ENCODE measurements at regions not wholly inside any gene's neighbourhood (a gene's known extent, or its start where the extent isn't known, plus 50 kb on each side); places are given as distances from the start of the nearest gene placed in this dataset.

DNA sequence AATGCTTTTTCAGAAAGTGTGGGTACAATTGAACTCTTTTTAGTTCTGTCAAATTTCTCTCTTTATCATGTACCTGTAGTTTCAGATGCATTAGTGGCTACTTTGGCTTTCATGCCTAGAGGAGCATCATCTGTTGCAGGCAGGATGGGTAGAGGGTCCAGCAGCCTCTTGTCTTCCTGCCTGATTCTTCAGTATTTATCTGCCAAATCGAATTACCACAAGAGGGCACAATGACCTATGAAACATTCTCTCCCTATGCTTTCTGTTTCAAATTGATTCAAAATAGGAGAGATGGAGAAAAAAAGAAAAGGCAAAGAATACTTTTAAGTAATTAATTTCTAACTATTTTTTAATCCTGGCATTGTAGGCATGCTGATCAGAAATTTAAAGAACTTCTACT lies 477.2 kb downstream of the TRIB2 start:
- Histone ChIP-seq H3K4me2 (ENCODE audit: control insufficient read depth, insufficient read depth) (0 out of 2 replicates have a peak overlapping the region, but pooled peaks have one; percentile 14), H2AFZ (ENCODE audit: control insufficient read depth, low read depth, low read length) (peak overlapping the region; percentile 41), H3K4me1 (ENCODE audit: control insufficient read depth, insufficient read depth, low read length) (no peaks in the 10 kb centered on the region), H3K9me3 (replicated peaks; ENCODE audit: control insufficient read depth, insufficient read depth, low read length) (no peaks in the 10 kb centered on the region), H3K27me3 (replicated peaks in 1 of 2; ENCODE audit: control insufficient read depth in 2 of 2, insufficient read depth in 2 of 2, low read length in 1 of 2) (no peaks in the 10 kb centered on the region), H3K27ac (ENCODE audit: control insufficient read depth, insufficient read depth) (no peak overlapping the region), H3K4me3 (no peak overlapping the region), H3K36me3 (ENCODE audit: control insufficient read depth in 2 of 2, insufficient read depth in 2 of 2, low read length in 1 of 2) (no peaks in the 10 kb centered on the region), H3K79me2 (ENCODE audit: control insufficient read depth, insufficient read depth, low read length) (no peaks in the 10 kb centered on the region), H4K20me1 (ENCODE audit: control insufficient read depth, insufficient read depth) (no peaks in the 10 kb centered on the region), H3K9ac (ENCODE audit: control insufficient read depth, insufficient read depth, low read length) (no peak overlapping the region)
- POLR2A ChIA-PET, result no interaction called here
- peak; percentile 56 for FAIRE-seq
- CTCF ChIA-PET, result interaction anchor here (0.5 to 1.6 kb wide), 8 partner anchors 10 to 1241 kb away, joined by 3 to 5 read pairs (median 3); no protein-coding TSS in a partner anchor
- 0% methylated on average over 1 of the region's 1 CpG for WGBS (ENCODE audit: insufficient coverage, insufficient replicate concordance, low lambda C conversion rate, missing lambda C conversion rate)
- intact Hi-C loops (cut with micrococcal nuclease; ENCODE audit: unreplicated experiment) (loop anchor here (5.0 to 10.0 kb wide), 5 partner anchors 137 to 1711 kb away; no protein-coding TSS in a partner anchor), in situ Hi-C loops (cut with MboI) (no loop called here)
- RAD21 ChIA-PET (ENCODE audit: unreplicated experiment), result interaction anchor here (1.0 to 1.4 kb wide), 5 partner anchors 10 to 1638 kb away, joined by 3 to 10 read pairs (median 4); no protein-coding TSS in a partner anchor
- DNase-seq (ENCODE audit: low read depth, low spot score), result peak; percentile 31
- SMC1A ChIA-PET (ENCODE audit: uncharacterized antibody, unreplicated experiment), result interaction anchor here (1.0 to 2.3 kb wide), 4 partner anchors 10 to 692 kb away, joined by 3 to 10 read pairs (median 4); no protein-coding TSS in a partner anchor
- BruUV-seq (replicated peaks), result no TSS peak
- ATAC-seq, result peak; percentile 92
- TF ChIP-seq, protein P1, sequence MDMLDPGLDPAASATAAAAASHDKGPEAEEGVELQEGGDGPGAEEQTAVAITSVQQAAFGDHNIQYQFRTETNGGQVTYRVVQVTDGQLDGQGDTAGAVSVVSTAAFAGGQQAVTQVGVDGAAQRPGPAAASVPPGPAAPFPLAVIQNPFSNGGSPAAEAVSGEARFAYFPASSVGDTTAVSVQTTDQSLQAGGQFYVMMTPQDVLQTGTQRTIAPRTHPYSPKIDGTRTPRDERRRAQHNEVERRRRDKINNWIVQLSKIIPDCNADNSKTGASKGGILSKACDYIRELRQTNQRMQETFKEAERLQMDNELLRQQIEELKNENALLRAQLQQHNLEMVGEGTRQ (IDR thresholded peaks at IDR 0.05; ENCODE audit: borderline replicate concordance, low read depth, low read length), result no peak
- TF ChIP-seq, protein P2, sequence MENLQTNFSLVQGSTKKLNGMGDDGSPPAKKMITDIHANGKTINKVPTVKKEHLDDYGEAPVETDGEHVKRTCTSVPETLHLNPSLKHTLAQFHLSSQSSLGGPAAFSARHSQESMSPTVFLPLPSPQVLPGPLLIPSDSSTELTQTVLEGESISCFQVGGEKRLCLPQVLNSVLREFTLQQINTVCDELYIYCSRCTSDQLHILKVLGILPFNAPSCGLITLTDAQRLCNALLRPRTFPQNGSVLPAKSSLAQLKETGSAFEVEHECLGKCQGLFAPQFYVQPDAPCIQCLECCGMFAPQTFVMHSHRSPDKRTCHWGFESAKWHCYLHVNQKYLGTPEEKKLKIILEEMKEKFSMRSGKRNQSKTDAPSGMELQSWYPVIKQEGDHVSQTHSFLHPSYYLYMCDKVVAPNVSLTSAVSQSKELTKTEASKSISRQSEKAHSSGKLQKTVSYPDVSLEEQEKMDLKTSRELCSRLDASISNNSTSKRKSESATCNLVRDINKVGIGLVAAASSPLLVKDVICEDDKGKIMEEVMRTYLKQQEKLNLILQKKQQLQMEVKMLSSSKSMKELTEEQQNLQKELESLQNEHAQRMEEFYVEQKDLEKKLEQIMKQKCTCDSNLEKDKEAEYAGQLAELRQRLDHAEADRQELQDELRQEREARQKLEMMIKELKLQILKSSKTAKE (IDR thresholded peaks at IDR 0.05; ENCODE audit: low read depth, poor library complexity, severe bottlenecking), result peak; percentile 15
- TF ChIP-seq, protein P3, sequence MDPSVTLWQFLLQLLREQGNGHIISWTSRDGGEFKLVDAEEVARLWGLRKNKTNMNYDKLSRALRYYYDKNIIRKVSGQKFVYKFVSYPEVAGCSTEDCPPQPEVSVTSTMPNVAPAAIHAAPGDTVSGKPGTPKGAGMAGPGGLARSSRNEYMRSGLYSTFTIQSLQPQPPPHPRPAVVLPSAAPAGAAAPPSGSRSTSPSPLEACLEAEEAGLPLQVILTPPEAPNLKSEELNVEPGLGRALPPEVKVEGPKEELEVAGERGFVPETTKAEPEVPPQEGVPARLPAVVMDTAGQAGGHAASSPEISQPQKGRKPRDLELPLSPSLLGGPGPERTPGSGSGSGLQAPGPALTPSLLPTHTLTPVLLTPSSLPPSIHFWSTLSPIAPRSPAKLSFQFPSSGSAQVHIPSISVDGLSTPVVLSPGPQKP (IDR thresholded peaks at IDR 0.05; ENCODE audit: low read depth, low read length), result no peak
- TF ChIP-seq SMARCA5 (IDR thresholded peaks at IDR 0.05), result peak; percentile 58; the same call in 1 of the 2 replicates
- TF ChIP-seq SMC3 (IDR thresholded peaks at IDR 0.05; ENCODE audit: borderline replicate concordance, low read length), result peak; percentile 82
- TF ChIP-seq STAT3 (IDR thresholded peaks at IDR 0.05; ENCODE audit: low read depth, low read length), result no peak
- TF ChIP-seq RUNX3 (IDR thresholded peaks at IDR 0.05; ENCODE audit: low read length), result peak; percentile 12; the same call in 1 of the 2 replicates
- TF ChIP-seq JUND (IDR thresholded peaks at IDR 0.05; ENCODE audit: low read depth, low read length), result 0 out of 2 replicates have a peak, but pooled peaks have one; percentile 39
- TF ChIP-seq CREB1 (IDR thresholded peaks at IDR 0.05; ENCODE audit: low read depth), result 0 out of 2 replicates have a peak, but pooled peaks have one; percentile 36
- TF ChIP-seq TBL1XR1 (IDR thresholded peaks at IDR 0.05; ENCODE audit: low read depth, low read length), result no peak
- peak; percentile 83 for TF ChIP-seq RAD21 (IDR thresholded peaks at IDR 0.05; ENCODE audit: insufficient read depth, low read depth, low read length)
- TF ChIP-seq, protein P4, sequence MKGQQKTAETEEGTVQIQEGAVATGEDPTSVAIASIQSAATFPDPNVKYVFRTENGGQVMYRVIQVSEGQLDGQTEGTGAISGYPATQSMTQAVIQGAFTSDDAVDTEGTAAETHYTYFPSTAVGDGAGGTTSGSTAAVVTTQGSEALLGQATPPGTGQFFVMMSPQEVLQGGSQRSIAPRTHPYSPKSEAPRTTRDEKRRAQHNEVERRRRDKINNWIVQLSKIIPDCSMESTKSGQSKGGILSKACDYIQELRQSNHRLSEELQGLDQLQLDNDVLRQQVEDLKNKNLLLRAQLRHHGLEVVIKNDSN (IDR thresholded peaks at IDR 0.05; ENCODE audit: borderline replicate concordance, extremely low read length, insufficient read depth, low read depth, low read length), result no peak
- no peak for TF ChIP-seq MEF2B (IDR thresholded peaks at IDR 0.05; ENCODE audit: partially characterized antibody, poor library complexity, severe bottlenecking)
- no peak for TF ChIP-seq NFYB (IDR thresholded peaks at IDR 0.05; ENCODE audit: insufficient read depth, low read depth, low read length)
- TF ChIP-seq MYC (IDR thresholded peaks at IDR 0.05; ENCODE audit: insufficient read depth, insufficient read length, insufficient replicate concordance, low read length, severe bottlenecking), result no peak
- TF ChIP-seq, protein P5, sequence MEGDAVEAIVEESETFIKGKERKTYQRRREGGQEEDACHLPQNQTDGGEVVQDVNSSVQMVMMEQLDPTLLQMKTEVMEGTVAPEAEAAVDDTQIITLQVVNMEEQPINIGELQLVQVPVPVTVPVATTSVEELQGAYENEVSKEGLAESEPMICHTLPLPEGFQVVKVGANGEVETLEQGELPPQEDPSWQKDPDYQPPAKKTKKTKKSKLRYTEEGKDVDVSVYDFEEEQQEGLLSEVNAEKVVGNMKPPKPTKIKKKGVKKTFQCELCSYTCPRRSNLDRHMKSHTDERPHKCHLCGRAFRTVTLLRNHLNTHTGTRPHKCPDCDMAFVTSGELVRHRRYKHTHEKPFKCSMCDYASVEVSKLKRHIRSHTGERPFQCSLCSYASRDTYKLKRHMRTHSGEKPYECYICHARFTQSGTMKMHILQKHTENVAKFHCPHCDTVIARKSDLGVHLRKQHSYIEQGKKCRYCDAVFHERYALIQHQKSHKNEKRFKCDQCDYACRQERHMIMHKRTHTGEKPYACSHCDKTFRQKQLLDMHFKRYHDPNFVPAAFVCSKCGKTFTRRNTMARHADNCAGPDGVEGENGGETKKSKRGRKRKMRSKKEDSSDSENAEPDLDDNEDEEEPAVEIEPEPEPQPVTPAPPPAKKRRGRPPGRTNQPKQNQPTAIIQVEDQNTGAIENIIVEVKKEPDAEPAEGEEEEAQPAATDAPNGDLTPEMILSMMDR (IDR thresholded peaks at IDR 0.05 in 2 of 3, conservative IDR thresholded peaks at IDR 0.05 in 1 of 3; ENCODE audit: control insufficient read depth in 2 of 3, extremely low read depth in 1 of 3, insufficient read depth in 1 of 3, low read depth in 3 of 3, low read length in 3 of 3), result peak; percentile 42 to 68 (median 56); a peak in 5 of 6 replicates
- TF ChIP-seq FOXK2 (IDR thresholded peaks at IDR 0.05), result no peak
